ENCODE measurements at regions not wholly inside any gene's neighbourhood (a gene's known extent, or its start where the extent isn't known, plus 50 kb on each side); places are given as distances from the start of the nearest gene placed in this dataset.

DNA sequence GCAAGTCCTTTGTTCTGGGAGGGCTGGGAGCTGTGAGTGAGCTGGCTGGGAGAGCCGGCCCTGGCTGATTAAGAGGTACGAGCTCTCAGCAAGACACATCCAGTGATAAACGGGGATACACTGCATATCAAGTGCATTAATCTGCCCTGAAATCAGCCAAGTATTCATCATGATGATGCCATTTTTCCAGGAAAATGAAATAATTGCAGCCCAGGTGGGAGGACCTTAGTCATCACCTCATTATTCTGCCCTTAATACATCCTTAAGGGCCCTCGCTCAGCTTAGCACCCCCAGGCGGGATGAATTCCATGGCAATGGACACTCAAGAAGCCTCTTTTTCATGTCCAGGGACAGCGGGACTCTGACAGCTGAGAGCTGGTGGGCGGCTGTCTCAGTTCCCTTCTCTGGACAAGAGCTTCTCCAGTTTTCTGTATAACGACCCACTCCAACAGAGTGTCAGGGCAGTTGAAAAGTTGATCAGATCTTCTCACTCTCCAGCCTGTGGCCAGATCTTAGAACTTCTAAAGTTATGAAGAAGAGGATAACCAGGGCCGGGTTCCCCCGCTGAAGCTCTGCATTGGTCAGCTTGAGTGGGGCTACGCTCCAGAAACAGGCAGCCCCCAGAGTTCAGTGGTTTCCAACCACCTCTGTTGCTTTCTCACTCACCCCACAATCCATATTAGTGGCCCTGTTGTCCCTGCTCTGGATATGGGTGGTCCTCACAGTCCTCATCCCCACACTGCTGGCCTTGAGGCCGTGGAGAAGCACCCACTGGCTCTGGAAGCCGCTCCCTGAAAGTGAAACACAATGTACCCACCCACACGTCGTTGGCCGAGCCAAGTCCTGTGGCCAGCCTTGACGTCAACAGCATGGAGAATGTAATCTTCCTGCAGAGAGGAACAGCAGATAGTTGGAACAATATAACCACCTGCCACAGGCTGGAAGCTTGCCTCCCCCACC, 306.2 kb upstream of the DIO3 start:
- WGBS, 2 donors: 56 to 58% methylated on average over 17 of the region's 17 CpGs
- no peaks in the 10 kb centered on the region for H3K9me3 ChIP-seq
- intact Hi-C loops (cut with DNase I): no loop called here
- peaks cover 0 to 25% (median 9%) of the 10 kb centered on the region in 7 donors for H3K27me3 ChIP-seq
- H3K36me3 ChIP-seq: no peaks in the 10 kb centered on the region
- H3K27ac ChIP-seq: peak overlapping the region in 1 of 10 donors; percentile 26
- no peak overlapping the region for H3K4me3 ChIP-seq
- no peaks in the 10 kb centered on the region for H3K4me1 ChIP-seq
- TF ChIP-seq, protein P1, sequence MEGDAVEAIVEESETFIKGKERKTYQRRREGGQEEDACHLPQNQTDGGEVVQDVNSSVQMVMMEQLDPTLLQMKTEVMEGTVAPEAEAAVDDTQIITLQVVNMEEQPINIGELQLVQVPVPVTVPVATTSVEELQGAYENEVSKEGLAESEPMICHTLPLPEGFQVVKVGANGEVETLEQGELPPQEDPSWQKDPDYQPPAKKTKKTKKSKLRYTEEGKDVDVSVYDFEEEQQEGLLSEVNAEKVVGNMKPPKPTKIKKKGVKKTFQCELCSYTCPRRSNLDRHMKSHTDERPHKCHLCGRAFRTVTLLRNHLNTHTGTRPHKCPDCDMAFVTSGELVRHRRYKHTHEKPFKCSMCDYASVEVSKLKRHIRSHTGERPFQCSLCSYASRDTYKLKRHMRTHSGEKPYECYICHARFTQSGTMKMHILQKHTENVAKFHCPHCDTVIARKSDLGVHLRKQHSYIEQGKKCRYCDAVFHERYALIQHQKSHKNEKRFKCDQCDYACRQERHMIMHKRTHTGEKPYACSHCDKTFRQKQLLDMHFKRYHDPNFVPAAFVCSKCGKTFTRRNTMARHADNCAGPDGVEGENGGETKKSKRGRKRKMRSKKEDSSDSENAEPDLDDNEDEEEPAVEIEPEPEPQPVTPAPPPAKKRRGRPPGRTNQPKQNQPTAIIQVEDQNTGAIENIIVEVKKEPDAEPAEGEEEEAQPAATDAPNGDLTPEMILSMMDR (IDR thresholded peaks at IDR 0.05): no peak
- DNase-seq: no peak
- peak in 5 of 8 donors; percentile 49 to 78 (median 62) for ATAC-seq

DNA sequence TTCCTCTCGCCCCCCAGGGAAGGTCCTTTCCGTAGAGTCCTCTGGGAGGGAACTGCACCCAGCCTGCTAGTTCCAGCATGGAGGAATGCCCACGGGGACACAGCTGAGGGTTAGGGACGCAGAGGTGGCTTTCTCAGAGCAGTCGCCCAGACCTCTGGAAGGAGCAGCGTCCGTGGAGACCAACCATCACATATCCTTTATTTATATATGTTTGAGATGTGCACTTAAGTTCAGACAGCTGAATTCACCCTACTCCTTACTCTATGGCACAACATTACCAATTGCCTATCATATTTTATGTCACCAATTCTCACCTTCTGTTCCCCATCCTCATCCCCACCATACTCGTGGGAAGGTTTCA, 305.6 kb upstream of the DIO3 start:
- TF ChIP-seq, protein P1 (IDR thresholded peaks at IDR 0.05): no peak
- DNase-seq: no peak
- no peaks in the 10 kb centered on the region for H3K9me3 ChIP-seq
- peak in 2 of 8 donors; percentile 8 to 9 for ATAC-seq
- no peak overlapping the region for H3K27ac ChIP-seq
- no peak overlapping the region for H3K4me3 ChIP-seq
- no peaks in the 10 kb centered on the region for H3K4me1 ChIP-seq
- peaks cover 0 to 22% (median 4%) of the 10 kb centered on the region in 7 donors for H3K27me3 ChIP-seq
- WGBS, 2 donors: 79 to 83% methylated on average over 8 of the region's 8 CpGs
- H3K36me3 ChIP-seq: no peaks in the 10 kb centered on the region
- intact Hi-C loops (cut with DNase I): no loop called here

DNA sequence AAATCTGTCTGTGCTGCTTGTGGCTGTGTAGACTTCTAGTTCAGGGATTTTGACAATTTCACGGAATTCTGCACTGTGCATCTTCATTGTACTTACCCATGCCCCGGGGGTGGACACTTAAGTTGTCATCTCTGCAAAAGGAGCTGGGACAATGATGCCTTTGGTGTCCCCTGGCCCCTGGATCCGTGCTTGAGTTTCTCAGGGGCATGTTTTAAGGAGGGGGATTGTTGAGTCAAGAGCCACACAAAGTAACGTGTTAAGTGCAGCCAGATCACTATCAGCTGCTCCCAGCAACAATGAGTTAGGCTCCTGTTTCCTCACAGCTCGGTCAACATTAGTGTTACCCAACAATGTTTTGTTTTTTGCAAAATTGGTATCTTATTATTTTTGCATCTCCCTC, 305.0 kb upstream of the DIO3 start:
- Histone ChIP-seq H3K9me3 (no peaks in the 10 kb centered on the region), H3K27me3 (peaks cover 0 to 20% (median 4%) of the 10 kb centered on the region in 7 donors), H3K4me1 (no peaks in the 10 kb centered on the region), H3K27ac (no peak overlapping the region), H3K4me3 (no peak overlapping the region), H3K36me3 (no peaks in the 10 kb centered on the region)
- intact Hi-C loops (cut with DNase I): no loop called here
- TF ChIP-seq, protein P1 (IDR thresholded peaks at IDR 0.05): no peak
- no peak for DNase-seq
- no peak for ATAC-seq
- WGBS, 2 donors: 47 to 48% methylated on average over 5 of the region's 5 CpGs

DNA sequence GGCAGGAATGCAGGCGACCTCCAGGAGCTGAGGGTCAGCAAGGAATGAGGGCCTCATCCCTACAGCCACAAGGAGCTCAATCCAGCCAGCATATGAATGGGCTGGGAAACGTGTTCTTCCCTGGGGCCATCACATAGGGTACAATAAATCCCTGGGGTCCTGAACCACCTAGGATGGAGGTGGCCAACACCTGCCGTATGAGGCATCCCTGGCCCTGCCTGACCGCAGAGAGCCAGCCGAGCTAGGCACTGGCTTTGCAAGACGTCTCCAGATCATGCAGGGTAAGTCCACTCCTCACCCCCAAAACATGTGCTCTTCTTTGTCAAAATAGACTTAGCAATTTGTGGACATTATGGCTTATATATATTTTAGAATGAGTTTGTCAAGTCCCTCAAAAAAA, 303.7 kb upstream of the DIO3 start:
- WGBS, 2 donors: 71 to 75% methylated on average over 6 of the region's 6 CpGs
- TF ChIP-seq, protein P1 (IDR thresholded peaks at IDR 0.05): no peak

More for the DNA sequence above, 303.7 kb upstream of the DIO3 start:
- ATAC-seq: no peak
- H3K4me3 ChIP-seq: no peak overlapping the region
- intact Hi-C loops (cut with DNase I): no loop called here
- peaks cover 0 to 9% (median 0%) of the 10 kb centered on the region in 11 donors for H3K9me3 ChIP-seq
- no peaks in the 10 kb centered on the region for H3K36me3 ChIP-seq
- H3K27ac ChIP-seq: no peak overlapping the region
- no peak for DNase-seq
- H3K4me1 ChIP-seq: no peaks in the 10 kb centered on the region
- H3K27me3 ChIP-seq: peaks cover 0 to 10% (median 4%) of the 10 kb centered on the region in 7 donors
